Mucosa of rectum (tissue), 2 donors: ENCODE measurements at regions not wholly inside any gene's neighbourhood (a gene's known extent, or its start where the extent isn't known, plus 50 kb on each side); places are given as distances from the start of the nearest gene placed in this dataset.
"Not testable (repeated sequence)": the region's sequence is repeated elsewhere in the genome, so short reads cannot be mapped to it uniquely, and the experiment has no call there.

Experiments used
- H3K27ac ChIP-seq, 2 donors: one replicate each; pipeline ENCODE4 v1.7.0; 2013; ENCODE audit warnings: inconsistent platforms in 2 of 2, low read depth in 2 of 2, low read length in 2 of 2
- H3K27me3 ChIP-seq, 2 donors: one replicate each; pipeline ENCODE4 v1.7.0; 2013; ENCODE audit warnings: low read length in 2 of 2; ENCODE audit not compliant: control insufficient read depth in 2 of 2, insufficient read depth in 2 of 2
- H3K36me3 ChIP-seq, 2 donors: one replicate each; pipeline ENCODE4 v1.7.0; 2013; ENCODE audit warnings: low read length in 2 of 2; ENCODE audit not compliant: control insufficient read depth in 2 of 2, insufficient read depth in 2 of 2
- H3K4me1 ChIP-seq, 2 donors: one replicate each; pipeline ENCODE4 v1.7.0; 2013; ENCODE audit warnings: low read length in 2 of 2, mild to moderate bottlenecking in 1 of 2; ENCODE audit not compliant: control insufficient read depth in 2 of 2, insufficient read depth in 2 of 2
- H3K4me3 ChIP-seq, 2 donors: one replicate each; pipeline ENCODE4 v1.7.0; 2013; ENCODE audit warnings: low read length in 2 of 2
- H3K9ac ChIP-seq, 2 donors: one replicate each; pipeline ENCODE4 v1.7.0; 2013; ENCODE audit warnings: low read length in 2 of 2, low read depth in 1 of 2, mild to moderate bottlenecking in 1 of 2
- H3K9me3 ChIP-seq, 2 donors: one replicate each; pipeline ENCODE4 v1.7.0; 2013; ENCODE audit warnings: low read length in 2 of 2; ENCODE audit not compliant: control insufficient read depth in 2 of 2
- donor health status: healthy.
- donor health status: Normal muscosa, but diverticular disease.

GRCh38 chr2:95754819-95755563 lies 163.2 kb downstream of the TRIM43 start:
- not testable (repeated sequence) for H3K27ac ChIP-seq, H3K36me3 ChIP-seq, H3K27me3 ChIP-seq, H3K9ac ChIP-seq, H3K9me3 ChIP-seq, H3K4me1 ChIP-seq, H3K4me3 ChIP-seq

- H3K27ac ChIP-seq, H3K9me3 ChIP-seq, H3K4me1 ChIP-seq, H3K36me3 ChIP-seq, H3K4me3 ChIP-seq, H3K27me3 ChIP-seq, H3K9ac ChIP-seq: not testable (repeated sequence)
Observed at GRCh38 chr2:95755956-95756669, 164.3 kb downstream of the TRIM43 start.

GRCh38 chr2:95757988-95758387 lies 166.2 kb downstream of the TRIM43 start:
- no peak overlapping the region for H3K27ac ChIP-seq
- no peak overlapping the region for H3K4me3 ChIP-seq
- no peaks in the 10 kb centered on the region for H3K27me3 ChIP-seq
- H3K9me3 ChIP-seq, result no peaks in the 10 kb centered on the region
- H3K36me3 ChIP-seq, result no peaks in the 10 kb centered on the region
- no peak overlapping the region for H3K9ac ChIP-seq
- no peaks in the 10 kb centered on the region for H3K4me1 ChIP-seq

GRCh38 chr2:95759481-95760246 lies 167.9 kb downstream of the TRIM43 start:
- H3K9me3 ChIP-seq, result no peaks in the 10 kb centered on the region
- no peak overlapping the region for H3K27ac ChIP-seq
- H3K36me3 ChIP-seq, result no peaks in the 10 kb centered on the region
- H3K4me1 ChIP-seq, result no peaks in the 10 kb centered on the region
- no peak overlapping the region for H3K4me3 ChIP-seq
- no peaks in the 10 kb centered on the region for H3K27me3 ChIP-seq
- H3K9ac ChIP-seq, result no peak overlapping the region

- Histone ChIP-seq H3K36me3 (no peaks in the 10 kb centered on the region), H3K9ac (no peak overlapping the region), H3K9me3 (no peaks in the 10 kb centered on the region), H3K27me3 (no peaks in the 10 kb centered on the region), H3K27ac (no peak overlapping the region), H3K4me3 (no peak overlapping the region), H3K4me1 (no peaks in the 10 kb centered on the region)
Observed at GRCh38 chr2:95760806-95761525, 169.2 kb downstream of the TRIM43 start.

- Histone ChIP-seq H3K27me3 (no peaks in the 10 kb centered on the region), H3K9ac (no peak overlapping the region), H3K4me1 (no peaks in the 10 kb centered on the region), H3K9me3 (no peaks in the 10 kb centered on the region), H3K27ac (no peak overlapping the region), H3K36me3 (no peaks in the 10 kb centered on the region), H3K4me3 (no peak overlapping the region)
Observed at GRCh38 chr2:95761556-95761955, 169.8 kb downstream of the TRIM43 start.

GRCh38 chr2:95762023-95763021 lies 170.5 kb downstream of the TRIM43 start:
- H3K27me3 ChIP-seq, H3K4me1 ChIP-seq, H3K9me3 ChIP-seq, H3K9ac ChIP-seq, H3K27ac ChIP-seq, H3K4me3 ChIP-seq, H3K36me3 ChIP-seq: not testable (repeated sequence)

- H3K36me3 ChIP-seq, H3K4me1 ChIP-seq, H3K27me3 ChIP-seq, H3K9me3 ChIP-seq, H3K4me3 ChIP-seq, H3K9ac ChIP-seq, H3K27ac ChIP-seq: not testable (repeated sequence)
Observed at GRCh38 chr2:95763074-95763473, 171.3 kb downstream of the TRIM43 start.

GRCh38 chr2:95764966-95765365 lies 173.2 kb downstream of the TRIM43 start:
- H3K36me3 ChIP-seq, H3K4me3 ChIP-seq, H3K27ac ChIP-seq, H3K4me1 ChIP-seq, H3K27me3 ChIP-seq, H3K9me3 ChIP-seq, H3K9ac ChIP-seq: not testable (repeated sequence)
